ENCODE measurements at regions not wholly inside any gene's neighbourhood (a gene's known extent, or its start where the extent isn't known, plus 50 kb on each side); places are given as distances from the start of the nearest gene placed in this dataset.

DNA sequence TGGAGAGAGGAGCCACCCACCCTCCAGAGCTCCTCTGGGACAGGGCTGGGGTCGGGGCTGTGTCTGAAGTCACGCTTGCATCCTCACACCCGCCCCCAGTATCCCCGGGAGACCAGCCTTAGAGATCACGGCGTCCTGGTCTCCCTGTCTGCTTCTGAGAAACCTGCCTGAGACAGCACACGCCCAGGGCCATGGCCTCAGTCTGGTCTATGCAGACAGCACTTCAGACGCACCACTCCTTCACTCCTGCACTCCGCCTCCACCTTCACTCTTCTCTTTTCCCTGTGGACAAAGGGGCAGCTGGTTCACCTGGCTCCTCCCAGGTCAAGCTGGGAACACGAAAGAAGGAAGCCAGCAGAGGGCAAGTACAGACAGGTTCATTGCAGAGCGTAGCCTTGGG is 248.0 kb upstream of the GSE1 start:
- no peak for DNase-seq (ENCODE audit: extremely low spot score in 2 of 2)
- no peak for TF ChIP-seq CTCF (IDR thresholded peaks at IDR 0.05)
- TF ChIP-seq POLR2A (IDR thresholded peaks at IDR 0.05): no peak
- TF ChIP-seq POLR2AphosphoS5 (IDR thresholded peaks at IDR 0.05; ENCODE audit: insufficient read depth in 1 of 2, low read depth in 1 of 2): no peak

DNA sequence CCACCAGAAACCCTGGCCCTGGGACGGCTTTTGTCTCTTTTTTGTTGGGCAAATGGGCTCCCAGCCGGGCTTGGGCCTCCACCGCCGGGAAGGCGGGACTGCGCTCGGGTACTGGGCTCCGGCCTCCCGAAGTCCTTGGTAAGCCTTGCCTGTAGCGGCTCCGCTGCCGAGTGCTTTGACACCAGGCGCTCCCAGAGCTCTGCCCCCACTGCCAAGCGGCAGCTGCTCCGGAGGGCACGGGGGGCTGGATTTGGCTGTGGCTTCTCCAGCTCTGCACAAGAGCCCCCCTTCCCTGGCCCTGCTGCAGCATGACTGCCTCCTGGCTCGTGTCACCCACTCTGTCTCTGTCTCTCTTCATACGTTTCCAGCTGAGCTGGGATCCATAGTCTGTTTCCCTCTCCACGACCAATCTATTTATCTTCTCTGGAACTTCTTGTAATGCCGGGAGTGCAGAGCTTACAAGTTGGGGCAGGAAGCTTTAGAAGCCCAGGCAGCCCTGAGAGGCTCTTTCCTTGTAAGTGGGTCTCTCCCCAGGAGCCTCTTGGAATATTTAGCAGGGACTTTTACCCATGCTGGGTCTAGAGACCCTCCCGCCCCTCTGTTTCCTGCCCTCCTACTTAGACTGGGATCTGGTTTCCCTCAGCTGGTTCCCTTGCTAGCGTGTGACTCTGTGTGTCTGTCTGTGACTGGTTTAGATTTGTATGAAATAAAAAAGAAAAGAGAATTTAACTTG is 246.9 kb upstream of the GSE1 start:
- H3K27ac ChIP-seq: no peak overlapping the region
- intact Hi-C loops (cut with DNase I): no loop called here
- TF ChIP-seq CTCF (IDR thresholded peaks at IDR 0.05): no peak
- TF ChIP-seq POLR2AphosphoS5 (IDR thresholded peaks at IDR 0.05; ENCODE audit: insufficient read depth in 1 of 2, low read depth in 1 of 2): no peak
- TF ChIP-seq POLR2A (IDR thresholded peaks at IDR 0.05): no peak
- peaks cover 48% of the 10 kb centered on the region for H3K4me1 ChIP-seq
- no peaks in the 10 kb centered on the region for H3K9me3 ChIP-seq
- no peak for DNase-seq (ENCODE audit: extremely low spot score in 2 of 2)
- H3K36me3 ChIP-seq: no peaks in the 10 kb centered on the region
- H3K27me3 ChIP-seq: no peaks in the 10 kb centered on the region
- no peak overlapping the region for H3K4me3 ChIP-seq

More for the DNA sequence above, 248.0 kb upstream of the GSE1 start:
- no peak overlapping the region for H3K27ac ChIP-seq
- intact Hi-C loops (cut with DNase I): no loop called here
- no peaks in the 10 kb centered on the region for H3K27me3 ChIP-seq
- no peaks in the 10 kb centered on the region for H3K36me3 ChIP-seq
- peaks cover 39% of the 10 kb centered on the region for H3K4me1 ChIP-seq
- no peak overlapping the region for H3K4me3 ChIP-seq
- H3K9me3 ChIP-seq: no peaks in the 10 kb centered on the region

- no peak for DNase-seq (ENCODE audit: extremely low spot score in 2 of 2)
- no peak for TF ChIP-seq POLR2AphosphoS5 (IDR thresholded peaks at IDR 0.05; ENCODE audit: insufficient read depth in 1 of 2, low read depth in 1 of 2)
- TF ChIP-seq CTCF (IDR thresholded peaks at IDR 0.05): no peak
- TF ChIP-seq POLR2A (IDR thresholded peaks at IDR 0.05): no peak
- Histone ChIP-seq H3K4me1 (peaks cover 61% of the 10 kb centered on the region), H3K4me3 (no peak overlapping the region), H3K9me3 (no peaks in the 10 kb centered on the region), H3K36me3 (no peaks in the 10 kb centered on the region), H3K27ac (no peak overlapping the region), H3K27me3 (no peaks in the 10 kb centered on the region)
- intact Hi-C loops (cut with DNase I): no loop called here
Observed at GRCh38 chr16:85367485-85367884, 245.6 kb upstream of the GSE1 start.

- no peak for DNase-seq (ENCODE audit: extremely low spot score in 2 of 2)
- Histone ChIP-seq H3K36me3 (no peaks in the 10 kb centered on the region), H3K27me3 (no peaks in the 10 kb centered on the region), H3K27ac (no peak overlapping the region), H3K4me3 (no peak overlapping the region), H3K4me1 (peaks cover 70% of the 10 kb centered on the region), H3K9me3 (no peaks in the 10 kb centered on the region)
- TF ChIP-seq CTCF (IDR thresholded peaks at IDR 0.05): no peak
- intact Hi-C loops (cut with DNase I): no loop called here
Observed at GRCh38 chr16:85369060-85369459, 244.1 kb upstream of the GSE1 start.

GRCh38 chr16:85369741-85370528 is 243.2 kb upstream of the GSE1 start:
- H3K27me3 ChIP-seq: no peaks in the 10 kb centered on the region
- peaks cover 64% of the 10 kb centered on the region for H3K4me1 ChIP-seq
- TF ChIP-seq POLR2AphosphoS5 (IDR thresholded peaks at IDR 0.05; ENCODE audit: insufficient read depth in 1 of 2, low read depth in 1 of 2): no peak
- TF ChIP-seq CTCF (IDR thresholded peaks at IDR 0.05): peak; percentile 29 to 63 (median 49)
- intact Hi-C loops (cut with DNase I): no loop called here
- no peaks in the 10 kb centered on the region for H3K36me3 ChIP-seq
- DNase-seq (ENCODE audit: extremely low spot score in 2 of 2): no peak
- H3K9me3 ChIP-seq: no peaks in the 10 kb centered on the region
- H3K27ac ChIP-seq: peak overlapping the region; percentile 23
- no peak overlapping the region for H3K4me3 ChIP-seq

Data from vagina (tissue), 2 donors.